Neutrophil (primary cell): ENCODE measurements at regions not wholly inside any gene's neighbourhood (a gene's known extent, or its start where the extent isn't known, plus 50 kb on each side); places are given as distances from the start of the nearest gene placed in this dataset.

Source experiments
- H3K27ac ChIP-seq: fragments of 200-600 bp; sonication (generic); 2 replicates; pipeline ENCODE4 v1.5.1; 2016; ENCODE audit warnings: mild to moderate bottlenecking, moderate library complexity
- H3K27me3 ChIP-seq: fragments of 200-600 bp; sonication (generic); 2 replicates; pipeline ENCODE4 v1.6.0; 2016; ENCODE audit warnings: mild to moderate bottlenecking
- H3K36me3 ChIP-seq: fragments of 200-600 bp; sonication (generic); 2 replicates; pipeline ENCODE4 v1.5.1; 2017
- H3K4me1 ChIP-seq, 2 experiments: fragments of 200-600 bp in 1 of 2; sonication (generic) in 1 of 2; 1 replicate in 1 of 2; 2 replicates in 1 of 2; pipeline versions ENCODE4 v1.5.1 to v1.6.1; 2013 to 2016; ENCODE audit warnings: low read depth in 1 of 2, low read length in 1 of 2, mild to moderate bottlenecking in 1 of 2, moderate library complexity in 1 of 2; ENCODE audit not compliant: control insufficient read depth in 1 of 2, insufficient read depth in 1 of 2
- H3K4me3 ChIP-seq, 2 experiments: fragments of 200-600 bp in 1 of 2; sonication (generic) in 1 of 2; 1 replicate in 1 of 2; 2 replicates in 1 of 2; pipeline ENCODE4 v1.5.1; 2013 to 2016; ENCODE audit warnings: low read depth in 1 of 2, low read length in 1 of 2, mild to moderate bottlenecking in 1 of 2, moderate library complexity in 1 of 2
- H3K9me3 ChIP-seq: fragments of 200-600 bp; sonication (generic); 2 replicates; pipeline ENCODE4 v1.5.1; 2016
- TF ChIP-seq, protein P1 (sequence below): fragments of 200-600 bp; sonication (generic); IDR thresholded peaks from 2 replicates; pipeline ENCODE4 v1.5.1; 2016; ENCODE audit warnings: antibody characterized with exemption

DNA sequence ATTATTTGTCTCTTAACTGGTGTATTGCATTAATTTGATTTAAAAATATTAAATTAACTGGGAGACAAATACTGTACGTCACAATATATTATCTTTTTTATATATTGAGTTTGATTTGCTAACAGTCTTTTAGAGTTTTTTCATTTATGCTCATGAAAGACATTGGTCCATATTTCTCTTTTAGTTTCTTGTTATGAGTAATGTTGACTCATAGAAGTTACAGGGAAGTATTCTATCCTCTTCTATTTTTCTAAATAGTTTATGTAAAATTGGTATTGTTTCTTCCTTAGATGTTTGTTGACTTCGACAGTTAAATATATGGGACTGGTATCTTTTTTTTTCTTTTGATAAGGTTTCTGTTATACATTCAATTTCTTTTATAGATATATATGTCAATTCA is 1115.6 kb upstream of the CITED2 start:
- no peak overlapping the region for H3K4me3 ChIP-seq
- H3K4me1 ChIP-seq: no peaks in the 10 kb centered on the region
- peaks cover 4% of the 10 kb centered on the region for H3K9me3 ChIP-seq
- H3K27ac ChIP-seq: no peak overlapping the region
- no peaks in the 10 kb centered on the region for H3K36me3 ChIP-seq
- TF ChIP-seq, protein P1, sequence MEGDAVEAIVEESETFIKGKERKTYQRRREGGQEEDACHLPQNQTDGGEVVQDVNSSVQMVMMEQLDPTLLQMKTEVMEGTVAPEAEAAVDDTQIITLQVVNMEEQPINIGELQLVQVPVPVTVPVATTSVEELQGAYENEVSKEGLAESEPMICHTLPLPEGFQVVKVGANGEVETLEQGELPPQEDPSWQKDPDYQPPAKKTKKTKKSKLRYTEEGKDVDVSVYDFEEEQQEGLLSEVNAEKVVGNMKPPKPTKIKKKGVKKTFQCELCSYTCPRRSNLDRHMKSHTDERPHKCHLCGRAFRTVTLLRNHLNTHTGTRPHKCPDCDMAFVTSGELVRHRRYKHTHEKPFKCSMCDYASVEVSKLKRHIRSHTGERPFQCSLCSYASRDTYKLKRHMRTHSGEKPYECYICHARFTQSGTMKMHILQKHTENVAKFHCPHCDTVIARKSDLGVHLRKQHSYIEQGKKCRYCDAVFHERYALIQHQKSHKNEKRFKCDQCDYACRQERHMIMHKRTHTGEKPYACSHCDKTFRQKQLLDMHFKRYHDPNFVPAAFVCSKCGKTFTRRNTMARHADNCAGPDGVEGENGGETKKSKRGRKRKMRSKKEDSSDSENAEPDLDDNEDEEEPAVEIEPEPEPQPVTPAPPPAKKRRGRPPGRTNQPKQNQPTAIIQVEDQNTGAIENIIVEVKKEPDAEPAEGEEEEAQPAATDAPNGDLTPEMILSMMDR: no peak
- no peaks in the 10 kb centered on the region for H3K27me3 ChIP-seq

DNA sequence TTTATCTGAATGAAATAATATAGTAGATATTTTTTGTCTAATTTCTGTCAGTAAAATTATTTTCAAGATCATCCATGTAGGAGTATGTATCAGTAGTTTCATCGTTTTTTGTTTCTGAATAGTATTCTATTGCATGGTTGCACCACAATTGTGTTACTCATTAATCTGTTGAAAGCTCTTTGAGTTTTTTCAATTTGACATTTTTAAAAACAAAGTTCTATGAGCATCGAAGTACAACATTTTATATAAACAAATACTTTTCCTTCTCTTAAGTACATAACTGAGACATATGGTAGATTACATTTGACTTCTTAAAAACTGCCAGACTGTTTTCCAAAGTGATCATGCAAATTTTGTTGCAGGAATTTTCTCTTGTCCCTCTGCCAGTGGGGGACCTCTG is 1113.1 kb upstream of the CITED2 start:
- Histone ChIP-seq H3K9me3 (peaks cover 4% of the 10 kb centered on the region), H3K27me3 (no peaks in the 10 kb centered on the region), H3K36me3 (no peaks in the 10 kb centered on the region), H3K27ac (no peak overlapping the region), H3K4me1 (no peaks in the 10 kb centered on the region), H3K4me3 (no peak overlapping the region)
- TF ChIP-seq, protein P1: no peak

DNA sequence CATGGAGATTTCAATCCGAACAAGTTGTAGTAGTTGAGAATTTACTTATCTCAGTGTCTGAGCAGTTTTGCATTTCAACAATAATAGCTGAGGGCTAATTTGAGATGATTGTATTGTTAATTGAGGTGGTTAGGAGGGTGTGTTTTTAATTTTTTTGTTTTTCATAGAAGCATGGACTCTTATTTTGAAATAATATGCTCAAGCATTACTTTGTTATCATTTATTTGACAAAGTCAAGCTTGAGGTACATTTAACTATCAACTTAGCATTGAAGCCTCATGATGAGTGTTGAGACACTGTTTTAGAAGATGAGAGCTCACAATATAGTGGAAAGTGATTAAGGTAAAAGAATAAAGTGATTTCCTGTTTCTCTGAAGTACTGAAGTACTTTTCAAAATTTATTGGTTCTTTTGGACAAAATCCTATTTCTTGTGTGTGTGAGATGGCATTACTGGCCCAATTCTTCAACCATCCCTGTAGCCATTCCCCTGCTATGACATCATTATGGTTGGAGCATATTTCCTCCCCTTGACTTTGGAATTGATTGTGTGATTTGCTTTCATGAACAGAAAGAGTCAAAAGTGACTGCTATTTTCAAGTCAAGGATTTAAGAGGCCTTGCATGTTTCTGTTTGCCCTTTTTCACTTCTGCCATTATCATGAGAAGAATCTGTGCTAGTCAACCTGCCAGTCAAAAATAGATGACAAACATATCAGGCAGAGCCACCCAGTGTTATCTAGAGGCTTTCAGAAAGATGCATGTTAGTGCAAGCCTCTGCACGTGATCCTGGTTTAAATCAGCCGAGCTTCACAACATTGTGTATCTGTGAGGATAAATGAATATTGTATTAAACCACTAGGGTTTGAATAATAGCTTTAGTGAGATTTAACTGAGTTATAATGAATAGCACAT is 1112.3 kb upstream of the CITED2 start:
- H3K36me3 ChIP-seq: no peaks in the 10 kb centered on the region
- peaks cover 4% of the 10 kb centered on the region for H3K9me3 ChIP-seq
- H3K4me3 ChIP-seq: no peak overlapping the region
- no peaks in the 10 kb centered on the region for H3K27me3 ChIP-seq
- no peak overlapping the region for H3K27ac ChIP-seq
- TF ChIP-seq, protein P1: no peak
- H3K4me1 ChIP-seq: no peaks in the 10 kb centered on the region

DNA sequence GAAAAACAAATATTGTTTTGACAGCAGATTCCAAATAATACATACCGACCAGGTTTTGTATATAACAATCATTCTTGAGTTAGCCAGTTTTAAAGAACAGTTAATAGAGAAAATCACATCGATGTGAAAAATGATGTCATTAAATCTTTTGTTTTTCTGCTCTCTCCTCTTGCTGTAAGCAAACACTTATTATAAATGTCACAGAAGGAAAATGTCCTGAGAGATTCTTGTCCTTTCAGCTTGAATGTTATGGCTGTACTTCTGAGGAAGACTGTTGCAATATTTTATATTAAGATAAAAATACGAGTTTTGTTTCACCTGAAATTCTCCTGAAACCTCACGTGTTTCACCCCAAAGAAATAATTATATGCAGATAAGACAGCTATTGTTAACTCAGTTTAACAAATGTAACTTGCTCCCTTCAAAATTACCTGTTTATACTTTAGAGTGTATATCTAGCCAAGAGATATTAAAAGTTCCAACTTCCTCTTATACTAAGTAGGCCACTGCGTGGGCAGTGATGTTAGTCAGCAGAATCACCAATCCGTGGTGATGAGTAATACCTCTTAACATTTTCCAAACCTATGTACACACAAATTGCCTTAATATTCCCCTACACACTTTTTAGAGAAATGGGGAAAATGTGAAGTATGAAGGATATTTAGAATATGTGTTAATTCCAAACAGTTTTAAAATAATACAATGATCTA is 1111.4 kb upstream of the CITED2 start:
- Histone ChIP-seq H3K9me3 (peaks cover 4% of the 10 kb centered on the region), H3K4me1 (no peaks in the 10 kb centered on the region), H3K27ac (no peak overlapping the region), H3K4me3 (no peak overlapping the region), H3K36me3 (no peaks in the 10 kb centered on the region), H3K27me3 (no peaks in the 10 kb centered on the region)
- TF ChIP-seq, protein P1: no peak

DNA sequence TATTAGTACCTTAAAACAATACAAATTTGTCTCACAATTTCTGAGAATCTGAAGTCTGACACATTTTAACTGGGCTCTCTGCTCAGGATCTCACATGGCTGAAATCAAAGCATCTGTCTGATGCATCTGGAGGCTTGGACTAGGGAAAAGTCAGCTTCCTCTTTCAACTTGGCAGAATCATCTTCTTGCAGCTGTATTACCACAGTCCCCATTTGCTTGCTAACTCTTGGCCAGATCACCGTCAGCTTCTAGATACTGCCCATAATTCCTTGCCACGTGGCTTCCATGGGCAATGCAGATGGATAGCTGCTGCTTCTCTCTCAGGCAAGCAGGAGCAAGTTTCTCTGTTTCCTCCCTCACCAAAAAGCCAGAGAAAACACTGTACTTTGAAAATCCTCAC is 1106.4 kb upstream of the CITED2 start:
- TF ChIP-seq, protein P1: no peak
- Histone ChIP-seq H3K4me3 (no peak overlapping the region), H3K27me3 (no peaks in the 10 kb centered on the region), H3K36me3 (no peaks in the 10 kb centered on the region), H3K9me3 (no peaks in the 10 kb centered on the region), H3K27ac (no peak overlapping the region), H3K4me1 (no peaks in the 10 kb centered on the region)
